ENCODE measurements at regions not wholly inside any gene's neighbourhood (a gene's known extent, or its start where the extent isn't known, plus 50 kb on each side); places are given as distances from the start of the nearest gene placed in this dataset.
A peak's percentile ranks its signal among the peaks of the same experiment; 100 is the strongest.

DNA sequence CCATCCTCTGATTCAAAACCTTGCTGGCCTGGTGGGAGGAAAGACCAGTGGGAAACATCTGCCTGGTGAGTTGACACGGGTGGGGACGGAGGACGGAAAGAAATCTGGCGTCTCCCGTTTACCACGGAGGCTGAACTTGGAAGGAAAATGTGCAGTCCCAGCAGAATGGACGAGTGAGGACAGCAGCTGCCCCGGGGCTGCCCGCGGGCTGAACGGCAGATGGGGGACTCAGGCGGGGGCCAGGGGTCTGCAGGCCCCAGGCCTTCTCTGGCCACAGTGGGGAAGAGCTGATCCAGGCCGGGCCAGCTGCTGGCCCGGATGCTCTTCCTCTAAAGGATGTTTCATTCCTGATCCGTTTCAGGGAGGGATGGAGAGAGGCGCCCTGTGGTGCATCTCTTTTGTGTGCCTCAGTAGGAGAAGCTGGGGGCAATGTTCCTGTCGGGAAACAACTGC is 147.5 kb upstream of the CHST15 start:
- no peak for DNase-seq

DNA sequence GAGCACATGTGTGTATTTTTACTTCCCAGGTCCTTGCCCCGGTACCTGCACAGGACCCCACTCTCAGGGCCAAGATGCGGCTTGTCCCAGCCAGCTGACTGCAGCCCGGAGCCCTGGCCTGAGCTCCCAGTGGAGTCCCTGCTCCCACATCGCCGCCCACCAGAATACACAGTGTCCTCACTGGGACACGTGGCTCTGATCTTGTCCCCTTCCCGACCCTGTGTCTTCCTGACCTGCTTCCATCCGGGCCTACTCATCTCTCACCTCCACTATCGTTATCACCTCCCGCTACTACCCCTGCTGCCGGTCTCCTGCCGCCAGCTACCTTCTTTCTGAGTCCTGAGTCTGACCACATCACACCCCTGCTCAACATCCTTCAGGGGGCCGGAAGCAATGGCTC is 146.3 kb upstream of the CHST15 start:
- no peak for DNase-seq

- DNase-seq = no peak
Measured at GRCh38 chr10:124239134-124239533, 145.7 kb upstream of the CHST15 start.

- no peak for DNase-seq
Measured at GRCh38 chr10:124238367-124238766, 145.0 kb upstream of the CHST15 start.

DNA sequence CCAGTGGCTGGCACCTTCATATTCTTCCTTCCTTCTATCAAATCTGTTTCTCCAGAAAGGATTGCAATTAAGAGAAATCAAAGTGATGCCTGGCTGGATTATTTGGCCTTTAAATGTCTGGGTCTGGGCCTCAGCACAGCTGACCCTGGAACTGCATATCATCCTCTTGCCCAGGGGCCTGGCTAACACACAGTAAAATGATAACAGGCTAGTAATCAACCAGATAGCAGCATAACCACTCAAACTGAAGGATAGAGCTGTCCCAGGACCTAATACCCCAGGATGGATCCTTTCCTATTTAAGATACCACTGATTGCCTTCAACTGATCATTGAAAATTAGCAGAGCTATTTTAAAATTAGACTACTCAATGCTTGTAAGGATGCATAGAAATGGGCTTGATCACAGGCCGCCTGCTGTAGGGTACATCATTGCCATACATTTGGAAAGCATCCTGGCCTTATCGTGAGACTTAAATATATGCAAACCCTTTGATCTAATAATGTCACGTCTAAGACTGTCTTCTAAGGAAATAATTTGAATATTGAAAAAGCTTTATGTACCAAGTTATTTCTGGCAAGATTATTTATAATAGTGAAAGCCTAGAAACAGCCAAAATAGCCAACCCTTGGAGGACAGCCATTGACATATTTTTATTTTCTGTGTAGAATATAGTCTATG is 144.0 kb upstream of the CHST15 start:
- DNase-seq = no peak

DNA sequence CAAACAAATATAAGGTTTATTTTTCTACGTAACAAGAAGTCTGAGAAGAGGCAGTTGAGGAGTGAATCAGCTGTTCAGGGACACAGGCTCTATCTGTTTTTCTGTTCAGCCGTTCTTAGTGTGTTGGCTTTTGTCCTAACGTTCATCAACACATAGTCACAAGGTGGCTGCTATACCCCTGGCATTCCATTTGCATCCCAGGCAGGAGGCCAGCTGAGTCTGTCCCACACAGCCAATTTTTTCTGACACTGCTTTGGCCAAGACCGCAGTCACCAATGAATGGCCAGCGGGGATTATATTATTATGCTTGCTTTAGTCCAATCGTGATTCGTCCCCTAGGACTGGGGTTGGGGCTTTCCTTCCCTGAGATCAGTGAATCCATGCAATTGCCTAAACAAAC is 143.4 kb upstream of the CHST15 start:
- DNase-seq = no peak

- DNase-seq = no peak
Measured at GRCh38 chr10:124236136-124236535, 142.7 kb upstream of the CHST15 start.

- no peak for DNase-seq
Measured at GRCh38 chr10:124235232-124235631, 141.8 kb upstream of the CHST15 start.

DNA sequence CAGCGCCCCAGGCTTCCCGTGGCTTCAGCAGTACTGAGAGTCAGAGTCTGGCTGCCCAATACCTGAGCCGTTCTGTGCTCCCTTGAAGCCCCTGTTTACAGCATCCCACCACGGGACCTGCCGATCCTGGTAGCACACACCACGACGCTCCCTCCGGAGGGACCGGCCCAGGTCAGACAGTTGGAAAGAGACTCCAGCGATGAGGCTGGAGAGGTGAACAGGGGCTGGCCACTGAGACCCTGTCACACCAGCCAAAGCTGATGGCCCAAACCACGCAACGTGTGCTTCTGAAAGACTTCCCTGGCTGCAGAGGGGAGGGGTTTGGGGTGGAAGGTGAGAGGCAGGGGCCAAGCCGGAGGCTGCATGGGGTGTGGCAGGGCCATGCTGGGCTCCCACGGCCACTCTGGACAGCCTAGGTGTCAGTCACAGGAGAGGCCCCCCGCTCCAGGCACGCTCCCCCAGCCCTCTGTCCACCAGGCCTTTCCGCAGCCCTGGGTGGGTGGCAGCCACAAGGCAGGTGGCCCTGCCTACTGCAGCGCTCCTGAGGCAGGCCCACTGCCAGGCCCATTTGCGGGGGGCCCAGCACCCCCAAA is 140.2 kb upstream of the CHST15 start:
- DNase-seq = no peak

- no peak for DNase-seq
Measured at GRCh38 chr10:124232686-124233545, 139.5 kb upstream of the CHST15 start.

GRCh38 chr10:124231168-124232155 is 138.1 kb upstream of the CHST15 start:
- DNase-seq = peak; percentile 18

DNA sequence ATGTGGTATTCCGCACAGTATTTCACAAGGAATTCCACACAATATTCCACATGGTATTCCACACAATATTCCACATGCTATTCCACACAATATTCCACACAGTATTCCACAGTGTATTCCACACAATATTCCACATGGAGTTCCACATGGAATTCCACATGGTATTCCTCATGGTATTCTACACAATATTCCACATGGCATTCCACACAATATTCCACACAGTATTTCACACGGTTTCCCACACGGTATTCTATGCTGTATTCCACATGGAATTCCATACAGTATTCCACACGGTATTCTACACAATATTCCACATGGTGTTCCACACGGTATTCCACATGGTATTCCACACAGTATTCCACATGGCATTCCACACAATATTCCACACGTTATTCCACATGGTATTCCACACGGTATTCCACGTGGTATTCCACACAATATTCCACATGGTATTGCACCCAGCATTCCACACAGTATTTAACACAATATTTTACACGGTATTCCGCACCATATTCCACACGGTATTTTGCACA is 137.3 kb upstream of the CHST15 start:
- DNase-seq = no peak

DNA sequence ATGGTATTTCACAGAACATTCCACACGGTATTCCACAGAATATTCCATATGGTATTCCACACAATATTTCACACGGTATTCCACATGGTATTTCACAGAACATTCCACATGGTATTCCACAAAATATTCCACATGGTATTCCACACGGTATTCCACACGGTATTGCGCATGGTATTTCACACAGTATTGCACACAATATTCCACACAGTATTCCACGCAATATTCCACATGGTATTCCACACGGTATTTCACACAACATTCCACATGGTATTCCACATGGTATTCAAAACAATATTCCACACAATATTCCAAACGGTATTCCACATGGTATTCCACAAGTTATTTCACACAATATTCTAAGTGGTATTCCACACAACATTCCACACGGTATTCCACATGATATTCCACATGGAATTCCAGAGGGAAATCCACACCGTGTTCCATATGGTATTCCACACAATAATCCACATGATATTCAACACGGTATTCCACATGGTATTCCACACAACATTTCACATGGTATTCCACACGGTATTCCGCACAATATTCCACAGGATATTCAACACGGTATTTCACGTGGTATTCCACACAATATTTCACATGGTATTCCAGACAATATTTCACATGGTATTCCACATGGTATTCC is 136.7 kb upstream of the CHST15 start:
- no peak for DNase-seq

- DNase-seq = no peak
Measured at GRCh38 chr10:124229201-124229988, 136.0 kb upstream of the CHST15 start.

- no peak for DNase-seq
Measured at GRCh38 chr10:124228471-124228870, 135.1 kb upstream of the CHST15 start.

DNA sequence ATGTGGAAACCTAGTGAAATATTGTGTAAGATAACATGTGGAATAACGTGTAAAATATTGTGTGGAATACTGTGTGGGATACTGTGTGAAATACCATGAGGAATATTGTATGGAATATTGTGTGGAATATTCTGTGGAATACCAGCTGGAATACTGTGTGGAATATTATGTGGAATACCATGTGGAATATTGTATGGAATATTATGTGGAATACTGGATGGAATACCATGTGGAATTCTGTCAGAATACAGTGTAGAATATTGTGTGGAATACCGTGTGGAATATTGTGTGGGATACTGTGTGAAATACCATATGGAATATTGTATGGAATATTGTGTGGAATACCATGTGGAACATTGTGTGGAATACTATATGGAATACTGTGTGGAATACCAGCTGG is 134.6 kb upstream of the CHST15 start:
- DNase-seq = no peak

DNA sequence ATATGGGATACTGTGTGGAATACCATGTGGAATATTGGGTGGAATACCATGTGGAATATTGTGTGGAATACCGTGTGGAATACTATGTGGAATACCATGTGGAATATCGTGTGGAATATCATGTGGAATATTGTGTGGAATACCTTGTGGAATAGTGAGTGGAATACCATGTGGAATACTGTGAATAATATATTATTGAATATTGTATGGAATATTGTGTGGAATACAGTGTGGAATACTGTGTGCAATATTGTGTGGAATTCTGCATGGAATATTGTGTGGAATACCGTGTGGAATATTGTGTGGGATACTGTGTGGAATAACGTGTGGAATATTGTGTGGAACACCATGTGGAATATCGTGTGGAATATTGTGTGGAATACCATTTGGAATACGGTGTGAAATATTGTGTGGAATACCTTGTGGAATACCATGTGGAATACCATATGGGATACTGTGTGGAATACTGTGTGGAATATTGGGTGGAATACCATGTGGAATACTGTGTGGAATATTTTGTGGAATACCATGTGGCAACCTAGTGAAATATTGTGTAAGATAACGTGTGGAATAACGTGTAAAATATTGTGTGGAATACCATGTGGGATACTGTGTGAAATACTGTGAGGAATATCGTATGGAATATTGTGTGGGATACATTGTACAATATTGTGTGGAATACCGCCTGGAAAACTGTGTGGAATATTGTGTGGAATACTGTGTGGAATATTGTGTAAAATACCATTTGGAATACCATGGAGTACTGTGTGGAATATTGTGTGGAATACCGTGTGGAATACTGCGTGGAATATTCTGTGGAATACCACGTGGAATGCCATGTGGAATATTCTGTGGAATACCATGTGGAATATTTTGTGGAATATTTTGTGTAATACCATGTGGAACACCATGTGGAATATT is 133.9 kb upstream of the CHST15 start:
- no peak for DNase-seq

GRCh38 chr10:124226271-124227054 is 133.1 kb upstream of the CHST15 start:
- no peak for DNase-seq
